ENCODE measurements at regions not wholly inside any gene's neighbourhood (a gene's known extent, or its start where the extent isn't known, plus 50 kb on each side); places are given as distances from the start of the nearest gene placed in this dataset.
"Not testable (repeated sequence)": the region's sequence is repeated elsewhere in the genome, so short reads cannot be mapped to it uniquely, and the experiment has no call there.

DNA sequence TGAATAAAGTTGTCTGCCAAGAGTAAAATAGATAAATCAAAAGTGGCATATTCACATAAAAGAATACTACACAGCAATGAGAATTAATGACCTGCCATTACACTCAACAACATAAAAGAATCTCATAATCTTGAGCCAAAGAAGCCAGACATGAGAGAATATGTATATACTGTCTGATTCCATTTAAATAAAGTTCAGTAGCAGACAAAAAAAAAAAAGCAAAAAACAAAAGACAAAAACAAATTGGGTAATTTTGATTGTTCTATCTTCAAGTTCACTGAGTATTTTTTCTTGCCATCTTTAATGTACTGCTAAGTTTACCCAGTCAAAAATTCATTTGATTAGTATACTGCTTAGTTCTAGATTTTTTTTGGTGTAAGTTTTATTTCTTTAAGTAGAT is 87.9 kb upstream of the TRPC7 start:
- no peak for DNase-seq

DNA sequence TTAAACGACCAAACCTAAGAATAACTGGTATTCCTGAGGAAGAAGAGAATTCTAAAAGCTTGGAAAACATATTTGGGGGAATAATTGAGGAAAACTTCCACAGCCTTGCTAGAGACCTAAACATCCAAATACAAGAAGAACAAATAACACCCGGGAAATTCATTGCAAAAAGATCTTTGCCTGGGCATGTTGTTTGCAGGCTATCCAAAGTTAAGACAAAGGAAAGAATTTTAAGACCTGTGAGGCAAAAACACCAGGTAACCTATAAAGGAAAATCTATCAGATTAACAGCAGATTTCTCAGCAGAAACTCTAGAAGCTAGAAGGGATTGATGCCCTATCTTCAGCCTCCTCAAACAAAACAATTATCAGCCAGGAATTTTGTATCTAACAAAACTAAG is 82.2 kb upstream of the TRPC7 start:
- not testable (repeated sequence) for DNase-seq

DNA sequence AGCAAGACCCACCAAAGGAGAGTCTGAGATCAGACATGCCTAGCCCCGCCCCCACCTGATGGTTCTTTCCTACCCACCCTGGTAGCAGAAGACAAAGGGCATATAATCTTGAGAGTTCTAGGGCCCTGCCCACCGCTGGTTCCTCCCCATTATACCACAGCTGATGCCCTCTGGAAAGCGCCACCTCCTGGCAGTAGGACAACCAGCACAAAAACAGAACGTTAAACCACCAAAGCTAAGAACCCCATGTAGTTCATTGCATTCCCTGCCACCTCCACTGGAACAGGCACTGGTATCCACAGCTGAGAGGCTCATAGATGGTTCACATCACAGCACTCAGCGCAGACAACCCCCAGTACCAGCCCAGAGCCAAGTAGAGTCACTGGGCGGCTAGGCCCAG is 81.2 kb upstream of the TRPC7 start:
- no peak for DNase-seq

DNA sequence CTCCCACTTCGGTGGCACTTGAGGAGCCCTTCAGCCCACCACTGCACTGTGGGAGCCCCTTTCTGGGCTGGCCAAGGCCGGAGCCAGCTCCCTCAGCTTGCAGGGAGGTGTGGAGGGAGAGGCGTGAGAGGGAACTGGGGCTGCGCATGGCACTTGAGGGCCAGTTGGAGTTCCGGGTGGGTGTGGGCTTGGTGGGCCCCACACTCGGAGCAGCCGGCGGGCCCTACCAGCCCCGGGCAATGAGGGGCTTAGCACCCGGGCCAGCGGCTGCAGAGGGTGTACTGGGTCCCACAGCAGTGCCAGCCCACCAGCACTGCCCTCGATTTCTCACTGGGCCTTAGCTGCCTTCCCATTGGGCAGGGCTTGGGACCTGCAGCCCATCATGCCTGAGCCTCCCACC is 78.8 kb upstream of the TRPC7 start:
- DNase-seq: not testable (repeated sequence)

DNA sequence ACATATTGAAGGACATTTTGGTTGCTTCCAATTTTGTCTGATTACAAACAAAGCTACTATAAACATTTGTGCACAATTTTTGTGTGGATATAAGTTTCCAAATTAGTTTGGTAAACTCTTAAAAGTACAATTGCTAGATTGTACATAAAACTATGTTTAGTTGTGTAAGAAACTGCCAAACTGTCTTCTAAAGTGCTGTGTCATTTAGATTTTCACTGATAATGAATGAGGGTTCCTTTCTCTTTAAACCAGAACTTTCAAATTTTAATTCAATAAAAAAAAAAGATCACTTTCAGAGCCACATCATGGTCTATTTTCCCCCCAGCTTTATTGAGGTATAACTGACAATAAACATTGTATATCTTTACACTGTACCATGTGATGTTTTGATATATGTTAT is 74.0 kb upstream of the TRPC7 start:
- DNase-seq: no peak

DNA sequence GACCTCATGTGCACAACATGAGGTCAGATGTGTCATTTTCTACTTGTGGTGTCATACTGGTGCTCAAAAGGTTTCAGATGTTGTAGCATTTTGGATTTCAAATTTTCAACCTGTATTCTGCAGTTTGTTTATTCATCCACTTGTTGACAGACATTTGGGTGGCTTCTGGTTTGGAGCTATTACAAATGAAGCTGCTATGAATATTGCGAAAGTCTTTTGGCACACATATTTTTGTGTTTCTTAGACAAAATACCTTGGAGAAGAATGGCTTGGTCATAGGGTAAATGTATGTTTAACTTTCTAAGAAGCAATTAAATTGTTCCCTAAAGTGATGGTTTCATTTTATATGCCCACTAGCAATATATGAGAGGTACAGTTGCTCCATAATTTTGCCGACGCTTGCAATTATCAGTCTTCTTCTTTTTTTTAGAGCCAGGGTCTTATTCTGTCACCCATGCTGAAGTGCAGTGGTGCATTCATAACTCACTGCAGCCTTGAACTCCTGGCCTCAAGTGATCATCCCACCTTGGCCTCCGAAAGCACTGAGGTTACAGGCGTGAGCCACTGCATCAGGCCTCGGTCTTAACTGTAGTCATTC is 70.7 kb upstream of the TRPC7 start:
- no peak for DNase-seq

DNA sequence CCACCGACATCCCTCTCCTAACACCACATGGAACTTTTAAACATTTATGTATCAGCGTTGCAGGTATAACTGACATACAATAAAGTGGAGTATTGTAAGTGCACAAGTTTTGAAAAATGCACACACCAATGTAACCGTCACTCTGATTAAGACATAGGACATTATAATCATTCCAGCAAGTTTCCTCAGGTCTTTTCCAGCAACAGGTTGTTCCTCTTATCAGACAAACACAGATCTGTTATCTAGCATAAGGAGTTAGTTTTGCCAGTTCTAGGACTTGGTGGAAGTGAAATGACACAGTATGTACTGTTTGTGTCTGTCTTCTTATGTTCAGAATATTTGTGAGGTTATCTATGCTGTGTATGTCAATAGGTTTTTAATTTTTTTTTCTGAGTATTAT is 69.5 kb upstream of the TRPC7 start:
- DNase-seq: no peak

DNA sequence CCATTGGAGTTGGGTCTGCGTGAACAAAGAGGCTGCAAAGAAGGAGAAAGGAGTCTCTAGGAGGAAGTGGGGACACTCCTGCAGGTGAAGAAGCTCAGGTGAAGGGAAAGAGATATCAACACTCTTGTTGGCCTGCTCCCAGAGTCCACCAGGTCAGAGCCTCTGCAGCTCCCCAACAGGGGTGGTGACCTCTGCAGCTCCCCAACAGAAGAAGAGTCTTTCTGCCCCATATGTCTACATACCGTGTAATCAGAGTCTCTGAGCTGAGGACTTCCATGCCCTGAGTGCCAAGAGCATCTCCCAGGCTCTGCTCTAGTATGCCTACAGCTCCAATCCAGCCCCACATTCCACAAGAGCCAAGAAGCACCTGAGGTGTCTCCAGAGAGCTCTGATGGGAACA is 67.4 kb upstream of the TRPC7 start:
- DNase-seq: no peak

DNA sequence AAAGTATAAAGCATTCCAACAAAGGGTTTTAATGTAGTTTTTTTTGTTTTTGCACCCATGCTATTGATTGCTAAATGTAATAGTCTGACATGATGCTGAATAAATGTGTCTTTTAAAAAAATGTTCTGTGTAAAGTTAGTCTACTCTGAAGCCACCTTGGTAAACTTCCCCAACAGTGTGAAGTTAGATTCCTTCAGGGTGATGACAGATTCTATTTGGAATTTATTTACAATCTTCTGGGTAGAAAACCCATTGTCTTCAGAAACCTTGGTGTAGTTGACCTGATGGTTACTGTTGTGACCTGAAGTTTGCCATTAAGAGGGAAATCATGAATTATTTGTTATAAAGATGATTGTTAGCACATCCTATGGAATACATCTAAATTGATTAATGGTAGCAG is 64.7 kb upstream of the TRPC7 start:
- DNase-seq: no peak

DNA sequence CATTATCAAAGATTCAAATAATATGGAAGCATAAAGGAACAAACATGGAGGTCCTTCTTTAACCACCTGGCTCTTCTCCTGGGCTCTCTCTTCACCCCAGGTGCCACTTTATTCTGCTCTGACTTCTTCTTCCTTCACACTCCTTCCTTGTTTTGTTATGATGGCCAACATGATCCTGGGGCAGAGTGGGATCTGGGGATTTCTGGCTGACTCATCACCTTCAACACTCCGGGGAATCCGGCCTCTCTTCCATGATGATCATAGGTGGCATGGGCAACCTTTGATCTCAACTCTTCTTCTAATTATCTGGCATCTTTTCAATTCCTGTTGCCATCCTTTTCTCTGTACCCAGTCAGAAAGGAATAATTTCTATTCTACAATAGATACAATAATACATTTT is 62.1 kb upstream of the TRPC7 start:
- no peak for DNase-seq

DNA sequence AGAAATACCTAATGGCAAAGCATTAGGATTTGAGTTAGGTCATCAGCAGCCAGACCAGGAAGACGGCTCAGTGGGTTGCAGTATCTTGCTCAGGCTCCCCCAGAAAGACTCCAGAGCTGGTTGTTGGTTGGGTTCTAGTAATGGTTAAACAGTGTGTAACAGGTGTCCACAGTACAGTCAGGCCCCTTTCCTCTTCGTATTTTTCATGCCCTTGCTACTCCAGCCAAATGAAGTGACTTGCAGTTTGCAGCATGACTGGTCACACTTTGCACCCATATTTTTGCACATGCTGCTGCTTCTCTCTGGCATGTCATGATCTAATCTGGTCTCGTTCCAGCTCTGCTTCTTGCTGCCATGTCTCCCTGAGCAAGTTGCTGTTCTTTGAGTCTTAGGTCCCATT is 60.6 kb upstream of the TRPC7 start:
- no peak for DNase-seq

DNA sequence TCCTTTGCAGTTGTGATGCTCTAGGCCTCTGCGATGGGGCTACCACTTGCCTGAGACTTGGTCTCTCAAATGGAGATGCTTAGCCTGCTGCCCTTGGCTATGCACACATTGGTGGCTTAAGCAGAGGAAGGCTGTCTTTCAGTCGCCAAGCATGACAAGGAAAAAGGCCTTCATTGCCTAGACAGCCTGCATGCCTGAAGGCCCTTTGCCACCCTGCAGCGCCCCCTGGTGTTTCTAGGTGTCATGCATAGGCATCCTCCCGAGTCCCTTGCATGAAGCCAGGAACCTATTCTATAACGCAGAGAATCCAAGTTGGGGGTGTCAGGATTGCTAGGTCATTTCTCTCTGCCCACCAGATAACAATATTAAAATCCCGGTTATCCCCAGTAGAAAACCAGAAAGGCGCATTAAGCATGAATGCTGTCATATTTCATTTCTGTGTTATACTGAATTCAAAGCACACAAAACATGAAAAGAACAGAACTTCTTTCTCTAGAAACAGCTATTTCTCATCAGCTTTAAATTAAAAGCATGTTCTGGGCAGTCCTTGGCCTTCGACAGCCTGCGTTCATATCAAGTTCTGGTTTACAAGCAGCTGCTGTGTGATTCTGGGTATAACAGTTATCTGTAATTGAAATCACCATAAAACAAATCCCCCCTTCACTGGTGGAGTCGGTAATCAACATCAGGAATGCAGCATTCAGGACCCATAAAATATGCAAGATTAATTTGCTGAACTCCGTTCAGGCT is 59.7 kb upstream of the TRPC7 start:
- DNase-seq: peak; percentile 52

DNA sequence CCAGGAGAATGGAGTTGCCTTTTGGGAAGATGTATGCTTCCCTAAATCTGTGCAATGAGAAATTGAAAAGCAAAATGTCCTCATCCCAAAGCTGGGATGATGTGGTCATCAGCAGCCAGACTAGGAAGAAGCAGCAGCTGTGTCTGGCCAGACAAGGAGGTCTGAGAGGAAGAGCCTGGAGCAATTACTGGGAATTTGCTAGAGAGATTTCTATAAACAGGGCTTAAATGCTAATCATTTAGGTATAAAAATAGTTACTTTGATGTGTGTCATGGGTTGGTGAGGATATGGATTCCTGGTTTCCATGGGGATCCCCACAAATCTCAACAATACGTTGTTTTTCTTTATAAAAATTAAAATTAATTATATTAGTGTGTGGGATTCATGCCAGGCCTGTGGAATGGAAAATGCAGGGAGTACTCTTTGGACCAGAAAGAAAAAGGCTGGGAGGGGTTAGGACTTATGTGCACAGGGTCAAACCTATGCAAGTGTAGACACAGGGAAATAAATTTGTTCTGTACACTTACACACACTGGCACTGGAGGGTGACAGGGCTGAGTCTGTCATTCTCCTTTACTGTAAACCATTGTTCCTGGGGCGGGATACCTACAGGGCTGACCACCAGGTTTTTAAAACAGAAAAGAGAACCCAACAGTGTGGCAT is 58.7 kb upstream of the TRPC7 start:
- DNase-seq: no peak

DNA sequence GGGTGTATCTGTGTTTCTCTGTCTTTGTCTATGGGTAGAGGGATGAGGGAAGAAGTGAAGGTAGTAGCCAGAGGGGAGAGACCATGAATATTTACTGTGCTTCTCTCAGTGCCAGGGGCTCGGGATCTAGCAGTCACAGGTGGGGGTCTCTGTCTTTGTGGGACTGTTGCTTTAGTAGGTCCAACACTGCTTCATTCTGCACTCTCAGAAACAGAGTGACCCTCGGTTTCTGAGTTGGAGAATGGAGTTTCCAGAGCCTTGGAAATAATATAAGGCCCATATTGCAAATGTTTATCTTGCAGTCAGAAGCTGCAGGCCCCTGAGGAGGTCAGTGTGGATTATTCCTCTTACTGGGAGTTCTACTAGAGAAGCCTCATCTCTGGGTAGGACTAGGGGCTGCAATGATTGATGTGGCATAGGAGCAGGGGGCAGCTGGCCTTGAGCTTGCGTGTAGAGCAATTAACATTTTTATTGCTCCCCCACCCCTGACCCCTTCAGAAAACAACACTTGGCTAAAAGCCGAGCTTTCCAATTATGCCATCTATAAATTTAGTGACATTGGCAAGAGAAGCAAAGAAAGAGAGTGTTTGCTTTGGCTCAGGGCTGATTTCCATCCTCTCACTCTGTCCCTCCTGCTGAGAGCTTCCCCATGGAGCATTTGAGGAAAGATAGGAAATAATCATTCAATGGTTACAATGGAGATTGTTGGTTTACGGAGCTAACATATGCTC is 55.0 kb upstream of the TRPC7 start:
- peak; percentile 88 for DNase-seq

DNA sequence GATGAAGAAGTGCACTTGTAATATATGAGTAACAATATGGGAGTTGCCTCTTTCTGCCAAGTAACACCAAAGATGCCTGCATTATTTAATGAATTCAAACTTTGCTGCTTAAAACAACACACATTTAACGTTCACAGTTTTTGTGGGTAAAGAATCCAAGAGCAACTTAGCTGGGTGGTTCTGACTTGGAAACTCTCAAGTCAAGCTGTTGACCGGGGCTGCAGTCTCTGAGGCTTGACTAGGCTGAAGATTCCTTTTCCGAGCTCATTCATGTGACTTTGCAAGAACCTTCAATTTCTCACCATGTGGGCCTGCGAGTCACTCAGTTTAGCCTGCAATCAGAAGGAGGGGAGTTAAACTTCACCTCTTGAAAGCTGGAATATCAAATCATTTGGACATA is 53.0 kb upstream of the TRPC7 start:
- no peak for DNase-seq
